Loucy (cell line): ENCODE measurements at regions not wholly inside any gene's neighbourhood (a gene's known extent, or its start where the extent isn't known, plus 50 kb on each side); places are given as distances from the start of the nearest gene placed in this dataset.

Experiments used
- H2AFZ ChIP-seq: fragments of 200-600 bp; sonication (generic); 2 replicates; pipeline ENCODE4 v1.6.0; 2016; ENCODE audit warnings: antibody characterized with exemption, mild to moderate bottlenecking, low read length, moderate library complexity
- H3F3A ChIP-seq: fragments of 200-600 bp; 2 replicates; pipeline ENCODE4 v1.6.0; 2016; ENCODE audit warnings: antibody characterized with exemption, low read depth, mild to moderate bottlenecking
- H3K27me3 ChIP-seq: fragments of 200-600 bp; sonication (generic); 2 replicates; pipeline ENCODE4 v1.6.1; 2014; ENCODE audit warnings: low read length, mild to moderate bottlenecking; ENCODE audit not compliant: insufficient read depth, poor library complexity, severe bottlenecking
- H3K36me3 ChIP-seq: fragments of 200-600 bp; sonication (generic); 2 replicates; pipeline ENCODE4 v1.6.1; 2016; ENCODE audit warnings: low read length; ENCODE audit not compliant: insufficient read depth
- H3K4me1 ChIP-seq: fragments of 200-600 bp; sonication (generic); 2 replicates; pipeline ENCODE4 v1.5.1; 2014; ENCODE audit warnings: low read length, mild to moderate bottlenecking; ENCODE audit not compliant: insufficient read depth, poor library complexity, severe bottlenecking
- H3K4me2 ChIP-seq: fragments of 200-600 bp; sonication (generic); 2 replicates; pipeline ENCODE4 v1.6.0; 2014; ENCODE audit warnings: antibody characterized with exemption, low read length, low read depth, mild to moderate bottlenecking; ENCODE audit not compliant: poor library complexity, severe bottlenecking
- H3K4me3 ChIP-seq: fragments of 200-600 bp; sonication (generic); 2 replicates; pipeline ENCODE4 v1.5.1; 2014; ENCODE audit warnings: low read length, mild to moderate bottlenecking, mixed read lengths; ENCODE audit not compliant: poor library complexity, severe bottlenecking
- H3K79me2 ChIP-seq: fragments of 200-600 bp; sonication (generic); 2 replicates; pipeline ENCODE4 v1.6.1; 2014; ENCODE audit warnings: low read length; ENCODE audit not compliant: insufficient read depth
- H3K9ac ChIP-seq: fragments of 200-600 bp; sonication (generic); 2 replicates; pipeline ENCODE4 v1.6.0; 2014; ENCODE audit warnings: mild to moderate bottlenecking, low read depth, low read length, moderate library complexity; ENCODE audit not compliant: poor library complexity, severe bottlenecking
- H3K9me2 ChIP-seq: fragments of 200-600 bp; sonication (generic); replicated peaks from 2 replicates; pipeline ENCODE4 v1.6.1; 2016; ENCODE audit warnings: low read depth, low read length, mixed read lengths
- H3K9me3 ChIP-seq: fragments of 200-600 bp; sonication (generic); 2 replicates; pipeline ENCODE4 v1.6.1; 2014; ENCODE audit warnings: mild to moderate bottlenecking, antibody characterized with exemption, low read length, low read depth; ENCODE audit not compliant: insufficient read depth
- H4K20me1 ChIP-seq: fragments of 200-600 bp; sonication (generic); 2 replicates; pipeline ENCODE4 v1.6.0; 2014; ENCODE audit warnings: antibody characterized with exemption, low read length, mild to moderate bottlenecking; ENCODE audit not compliant: insufficient read depth, poor library complexity, severe bottlenecking
- EZH2phosphoT487 ChIP-seq: fragments of 200-600 bp; IDR thresholded peaks from 2 replicates; pipeline ENCODE4 v1.6.1; 2018; ENCODE audit warnings: antibody characterized with exemption, mild to moderate bottlenecking, moderate library complexity, borderline replicate concordance
- TF ChIP-seq, protein P1 (sequence below): fragments of 200-600 bp; sonication (generic); conservative IDR thresholded peaks from 2 replicates; pipeline ENCODE4 v1.5.1; 2014; ENCODE audit warnings: mild to moderate bottlenecking, antibody characterized with exemption, low read length

DNA sequence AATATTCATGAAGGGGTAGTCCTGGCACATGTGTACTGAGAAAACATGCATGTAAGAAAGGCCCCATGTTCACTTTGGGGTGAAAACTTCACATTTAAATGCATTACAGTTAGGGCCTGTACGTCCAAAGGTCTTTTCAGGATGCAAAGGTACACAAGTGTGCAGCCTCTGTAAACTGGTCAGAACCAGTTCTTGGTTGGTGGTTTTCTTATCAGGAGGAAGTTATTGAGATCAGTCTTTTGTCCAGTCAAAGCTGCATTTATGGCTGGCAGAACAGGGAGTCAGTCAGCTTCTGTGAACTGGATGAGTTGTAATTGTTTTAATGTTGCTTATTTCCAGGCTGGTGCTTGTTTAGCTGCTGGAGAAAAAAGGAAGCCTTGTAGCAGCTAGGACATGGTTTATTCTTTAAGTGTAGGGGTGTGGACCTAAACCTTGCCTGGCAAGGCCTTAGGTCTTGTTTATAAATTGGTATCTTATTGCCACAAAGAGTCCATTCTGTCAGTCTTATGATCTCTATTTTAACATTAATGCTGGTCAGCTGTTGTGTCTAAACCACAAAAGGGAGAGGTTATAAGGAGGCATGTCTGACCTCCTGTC lies 1906.6 kb upstream of the TENM3 start:
- H3K4me1 ChIP-seq = peaks cover 7% of the 10 kb centered on the region
- TF ChIP-seq, protein P1, sequence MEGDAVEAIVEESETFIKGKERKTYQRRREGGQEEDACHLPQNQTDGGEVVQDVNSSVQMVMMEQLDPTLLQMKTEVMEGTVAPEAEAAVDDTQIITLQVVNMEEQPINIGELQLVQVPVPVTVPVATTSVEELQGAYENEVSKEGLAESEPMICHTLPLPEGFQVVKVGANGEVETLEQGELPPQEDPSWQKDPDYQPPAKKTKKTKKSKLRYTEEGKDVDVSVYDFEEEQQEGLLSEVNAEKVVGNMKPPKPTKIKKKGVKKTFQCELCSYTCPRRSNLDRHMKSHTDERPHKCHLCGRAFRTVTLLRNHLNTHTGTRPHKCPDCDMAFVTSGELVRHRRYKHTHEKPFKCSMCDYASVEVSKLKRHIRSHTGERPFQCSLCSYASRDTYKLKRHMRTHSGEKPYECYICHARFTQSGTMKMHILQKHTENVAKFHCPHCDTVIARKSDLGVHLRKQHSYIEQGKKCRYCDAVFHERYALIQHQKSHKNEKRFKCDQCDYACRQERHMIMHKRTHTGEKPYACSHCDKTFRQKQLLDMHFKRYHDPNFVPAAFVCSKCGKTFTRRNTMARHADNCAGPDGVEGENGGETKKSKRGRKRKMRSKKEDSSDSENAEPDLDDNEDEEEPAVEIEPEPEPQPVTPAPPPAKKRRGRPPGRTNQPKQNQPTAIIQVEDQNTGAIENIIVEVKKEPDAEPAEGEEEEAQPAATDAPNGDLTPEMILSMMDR = no peak
- TF ChIP-seq EZH2phosphoT487 = no peak
- H3K9ac ChIP-seq = no peak overlapping the region
- H3K79me2 ChIP-seq = no peaks in the 10 kb centered on the region
- H3K9me2 ChIP-seq = no peaks in the 10 kb centered on the region
- H3K27me3 ChIP-seq = no peaks in the 10 kb centered on the region
- H4K20me1 ChIP-seq = no peaks in the 10 kb centered on the region
- no peak overlapping the region for H3K4me3 ChIP-seq
- no peak overlapping the region for H3K4me2 ChIP-seq
- H3F3A ChIP-seq = no peaks in the 10 kb centered on the region
- no peaks in the 10 kb centered on the region for H3K9me3 ChIP-seq
- H3K36me3 ChIP-seq = no peaks in the 10 kb centered on the region
- peak overlapping the region; percentile 54; the same call in 1 of the 2 replicates for H2AFZ ChIP-seq

DNA sequence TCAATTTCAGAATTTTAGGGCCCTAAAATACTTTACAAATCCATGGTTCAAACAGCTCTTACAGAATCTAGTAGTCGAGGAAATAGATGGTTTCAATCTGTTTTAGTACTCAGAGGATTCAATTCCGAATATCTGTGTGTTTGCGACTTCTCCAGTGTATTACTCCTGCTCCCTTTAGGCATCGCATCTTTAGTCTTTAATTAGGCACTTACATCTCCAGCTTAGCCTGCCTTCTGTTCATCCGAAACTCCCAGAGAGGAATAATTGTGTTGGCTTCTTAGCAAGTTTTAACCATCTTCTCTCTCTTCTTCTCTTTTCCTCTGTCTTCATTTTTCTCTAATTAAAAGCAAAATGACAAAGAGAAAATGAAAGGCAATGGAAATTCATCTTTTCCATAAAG lies 1901.3 kb upstream of the TENM3 start:
- H3K9me2 ChIP-seq = no peaks in the 10 kb centered on the region
- peaks cover under 1% of the 10 kb centered on the region for H3K4me1 ChIP-seq
- H3K4me2 ChIP-seq = no peak overlapping the region
- H3K36me3 ChIP-seq = no peaks in the 10 kb centered on the region
- H3K9me3 ChIP-seq = no peaks in the 10 kb centered on the region
- TF ChIP-seq, protein P1 = no peak
- TF ChIP-seq EZH2phosphoT487 = no peak
- no peak overlapping the region for H3K4me3 ChIP-seq
- H3F3A ChIP-seq = no peaks in the 10 kb centered on the region
- no peak overlapping the region for H3K9ac ChIP-seq
- no peak overlapping the region for H2AFZ ChIP-seq
- H4K20me1 ChIP-seq = no peaks in the 10 kb centered on the region
- no peaks in the 10 kb centered on the region for H3K27me3 ChIP-seq
- no peaks in the 10 kb centered on the region for H3K79me2 ChIP-seq

DNA sequence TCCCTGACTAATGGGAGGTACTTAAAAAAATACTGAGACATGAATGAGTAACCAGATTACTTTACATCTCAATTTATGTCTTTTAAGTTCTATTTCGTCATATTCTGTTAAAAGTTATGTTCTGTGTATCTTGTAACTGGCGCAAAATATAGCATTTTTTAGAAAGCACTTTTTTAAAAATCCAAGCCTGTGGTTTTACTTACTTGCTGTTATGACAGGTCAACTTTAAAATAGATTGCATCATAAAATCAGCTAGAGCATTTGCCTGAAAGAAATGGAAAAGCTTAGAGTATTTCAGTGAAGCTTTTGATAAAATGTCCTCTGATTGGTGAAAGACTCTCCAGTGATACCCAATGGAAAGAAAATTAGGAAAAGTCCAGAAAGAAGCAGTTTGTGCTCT lies 1892.3 kb upstream of the TENM3 start:
- no peak overlapping the region for H3K4me2 ChIP-seq
- no peaks in the 10 kb centered on the region for H3K9me3 ChIP-seq
- no peaks in the 10 kb centered on the region for H3K9me2 ChIP-seq
- no peak for TF ChIP-seq EZH2phosphoT487
- TF ChIP-seq, protein P1 = no peak
- no peaks in the 10 kb centered on the region for H3F3A ChIP-seq
- no peak overlapping the region for H3K4me3 ChIP-seq
- H3K27me3 ChIP-seq = no peaks in the 10 kb centered on the region
- no peaks in the 10 kb centered on the region for H4K20me1 ChIP-seq
- H3K9ac ChIP-seq = no peak overlapping the region
- no peak overlapping the region for H2AFZ ChIP-seq
- no peaks in the 10 kb centered on the region for H3K4me1 ChIP-seq
- no peaks in the 10 kb centered on the region for H3K36me3 ChIP-seq
- no peaks in the 10 kb centered on the region for H3K79me2 ChIP-seq
